Psoas muscle (tissue), 7 donors: ENCODE measurements at regions not wholly inside any gene's neighbourhood (a gene's known extent, or its start where the extent isn't known, plus 50 kb on each side); places are given as distances from the start of the nearest gene placed in this dataset.

ENCODE experiments used
- ATAC-seq, 4 donors: fragments of 200-7000 bp; cut with Tn5 transposase; one replicate each; pipeline ENCODE4 v1.9.1; 2020; ENCODE audit warnings: moderate library complexity in 3 of 4, mild to moderate bottlenecking in 2 of 4
- DNase-seq, 2 donors: peaks; one replicate each; pipeline ENCODE4 v3.0.0-alpha.2; 2020
- H3K27ac ChIP-seq: fragments of 200-600 bp; one replicate; pipeline ENCODE4 v1.8.0; 2022
- H3K27me3 ChIP-seq, 3 donors: fragments of 200-600 bp in 1 of 3; one replicate each; pipeline versions ENCODE4 v1.6.1 to v1.8.0; 2013 to 2022; ENCODE audit warnings: low read length in 2 of 3, mild to moderate bottlenecking in 2 of 3, moderate library complexity in 1 of 3; ENCODE audit not compliant: insufficient read depth in 3 of 3
- H3K36me3 ChIP-seq, 2 donors: fragments of 200-600 bp in 1 of 2; one replicate each; pipeline versions ENCODE4 v1.6.1 to v1.8.0; 2013 to 2022; ENCODE audit warnings: low read depth in 1 of 2, mild to moderate bottlenecking in 1 of 2, moderate library complexity in 1 of 2; ENCODE audit not compliant: insufficient read depth in 1 of 2
- H3K4me1 ChIP-seq: fragments of 200-600 bp; one replicate; pipeline ENCODE4 v1.8.0; 2022
- H3K4me3 ChIP-seq: fragments of 200-600 bp; one replicate; pipeline ENCODE4 v1.8.0; 2022; ENCODE audit warnings: mild to moderate bottlenecking
- H3K9me3 ChIP-seq: fragments of 200-600 bp; one replicate; pipeline ENCODE4 v1.8.0; 2022
- CTCF ChIP-seq: fragments of 200-600 bp; IDR thresholded peaks from one replicate; pipeline ENCODE4 v1.8.0; 2022; ENCODE audit warnings: antibody characterized with exemption
- WGBS, 3 donors: extraction: QIAGEN DNeasy Blood & Tissue Kit; methylation state at CpG; one replicate each; pipeline versions ENCODE4 v1.1.6 to v1.1.7; 2013; 5-methylcytosine and 5-hydroxymethylcytosine counted together
- intact Hi-C, 2 donors: fragments of 100-400 bp; cut with DNase I; formaldehyde crosslinking; loops; one replicate each; pipeline versions ENCODE4 v1.11.0 to v1.14.2; 2022
- donor health status: healthy with polysubstance abuse.
- donor health status: DM: no; HTN: no; CAD: no; lungs with moderate emphysema.
- donor health status: Bipolar disorder and iron deficiency.
- donor health status: healthy.
- donor health status: DM: yes; HTN: yes; CAD: no.
- donor health status: DM: no; HTN: no; CAD: no.
- donor health status: DM: yes; HTN: yes; CAD: no.

- H3K27me3 ChIP-seq, result no peaks in the 10 kb centered on the region
- ATAC-seq (no peak), DNase-seq (no peak)
- no peaks in the 10 kb centered on the region for H3K36me3 ChIP-seq
- no peak overlapping the region for H3K27ac ChIP-seq
- no peaks in the 10 kb centered on the region for H3K9me3 ChIP-seq
- WGBS, 3 donors, result 66 to 79% (median 79%) methylated on average over 4 of the region's 4 CpGs
- intact Hi-C loops, result no loop called here
- TF ChIP-seq CTCF, result no peak
- H3K4me3 ChIP-seq, result no peak overlapping the region
- no peaks in the 10 kb centered on the region for H3K4me1 ChIP-seq
These were observed 138.8 kb upstream of the VCX start for GRCh38 chrX:7704205-7704604.

- ATAC-seq (no peak), DNase-seq (no peak)
- H3K4me3 ChIP-seq, result no peak overlapping the region
- H3K9me3 ChIP-seq, result no peaks in the 10 kb centered on the region
- 45 to 90% (median 88%) methylated on average over 2 of the region's 2 CpGs for WGBS, 3 donors
- no peak overlapping the region for H3K27ac ChIP-seq
- intact Hi-C loops, result no loop called here
- H3K4me1 ChIP-seq, result no peaks in the 10 kb centered on the region
- H3K27me3 ChIP-seq, result no peaks in the 10 kb centered on the region
- no peak for TF ChIP-seq CTCF
- H3K36me3 ChIP-seq, result no peaks in the 10 kb centered on the region
These were observed 144.7 kb upstream of the VCX start for GRCh38 chrX:7698248-7698647.

GRCh38 chrX:7690842-7691241 is 152.1 kb upstream of the VCX start:
- H3K9me3 ChIP-seq, result no peaks in the 10 kb centered on the region
- H3K27me3 ChIP-seq, result no peaks in the 10 kb centered on the region
- intact Hi-C loops, result no loop called here
- no peak overlapping the region for H3K4me3 ChIP-seq
- 27 to 35% (median 30%) methylated on average over 8 of the region's 8 CpGs for WGBS, 3 donors
- no peak for TF ChIP-seq CTCF
- H3K27ac ChIP-seq, result no peak overlapping the region
- no peaks in the 10 kb centered on the region for H3K36me3 ChIP-seq
- no peaks in the 10 kb centered on the region for H3K4me1 ChIP-seq
- no peak for ATAC-seq
- DNase-seq, result no peak

- ATAC-seq (no peak), DNase-seq (no peak)
- TF ChIP-seq CTCF, result no peak
- H3K27me3 ChIP-seq, result no peaks in the 10 kb centered on the region
- no peak overlapping the region for H3K27ac ChIP-seq
- WGBS, 3 donors, result 71 to 78% (median 77%) methylated on average over 4 of the region's 4 CpGs
- no peaks in the 10 kb centered on the region for H3K4me1 ChIP-seq
- H3K4me3 ChIP-seq, result no peak overlapping the region
- no peaks in the 10 kb centered on the region for H3K36me3 ChIP-seq
- intact Hi-C loops, result no loop called here
- no peaks in the 10 kb centered on the region for H3K9me3 ChIP-seq
These were observed 153.1 kb upstream of the VCX start for GRCh38 chrX:7689791-7690412.

- H3K27me3 ChIP-seq, result no peaks in the 10 kb centered on the region
- H3K4me3 ChIP-seq, result no peak overlapping the region
- DNase-seq (no peak), ATAC-seq (no peak)
- H3K27ac ChIP-seq, result no peak overlapping the region
- intact Hi-C loops, result no loop called here
- no peaks in the 10 kb centered on the region for H3K36me3 ChIP-seq
- TF ChIP-seq CTCF, result no peak
- H3K4me1 ChIP-seq, result no peaks in the 10 kb centered on the region
- WGBS, 3 donors, result 71 to 87% (median 83%) methylated on average over 4 of the region's 4 CpGs
- H3K9me3 ChIP-seq, result no peaks in the 10 kb centered on the region
These were observed 162.8 kb upstream of the VCX start for GRCh38 chrX:7680181-7680580.
